GM10266 (cell line): ENCODE measurements at regions not wholly inside any gene's neighbourhood (a gene's known extent, or its start where the extent isn't known, plus 50 kb on each side); places are given as distances from the start of the nearest gene placed in this dataset.

Experiments
- DNase-seq: peaks from one replicate; pipeline ENCODE4 v3.0.0; 2012; ENCODE audit errors: extremely low spot score
- CTCF ChIP-seq: IDR thresholded peaks from 2 replicates; pipeline ENCODE4 v1.5.1; 2012; ENCODE audit warnings: mild to moderate bottlenecking, low read depth; ENCODE audit not compliant: control insufficient read depth, insufficient read depth; ENCODE audit errors: missing control alignments

GRCh38 chr1:208581209-208581608, 337.0 kb upstream of the PLXNA2 start:
- no peak for DNase-seq

GRCh38 chr1:208581667-208582066, 337.5 kb upstream of the PLXNA2 start:
- no peak for DNase-seq
- TF ChIP-seq CTCF: no peak

More at GRCh38 chr1:208581209-208581608, 337.0 kb upstream of the PLXNA2 start:
- TF ChIP-seq CTCF: no peak

- DNase-seq: no peak
- TF ChIP-seq CTCF: no peak
Measured at GRCh38 chr1:208584167-208584755, 340.1 kb upstream of the PLXNA2 start.

GRCh38 chr1:208587110-208587509, 342.9 kb upstream of the PLXNA2 start:
- no peak for TF ChIP-seq CTCF
- DNase-seq: peak; percentile 26

GRCh38 chr1:208593306-208594006, 349.3 kb upstream of the PLXNA2 start:
- DNase-seq: no peak
- TF ChIP-seq CTCF: no peak

- TF ChIP-seq CTCF: no peak
- DNase-seq: no peak
Measured at GRCh38 chr1:208595236-208595635, 351.1 kb upstream of the PLXNA2 start.

- no peak for DNase-seq
- TF ChIP-seq CTCF: no peak
Measured at GRCh38 chr1:208595745-208596144, 351.6 kb upstream of the PLXNA2 start.
